ENCODE measurements at regions not wholly inside any gene's neighbourhood (a gene's known extent, or its start where the extent isn't known, plus 50 kb on each side); places are given as distances from the start of the nearest gene placed in this dataset.

GRCh38 chr3:105316331-105316730 is 50.4 kb upstream of the ALCAM start:
- DNase-seq (ENCODE audit: low spot score), result no peak
- TF ChIP-seq CTCF (IDR thresholded peaks at IDR 0.05; ENCODE audit: extremely low read depth, missing control alignments), result no peak

All from GM20000 (cell line).